ENCODE measurements at regions not wholly inside any gene's neighbourhood (a gene's known extent, or its start where the extent isn't known, plus 50 kb on each side); places are given as distances from the start of the nearest gene placed in this dataset.

DNA sequence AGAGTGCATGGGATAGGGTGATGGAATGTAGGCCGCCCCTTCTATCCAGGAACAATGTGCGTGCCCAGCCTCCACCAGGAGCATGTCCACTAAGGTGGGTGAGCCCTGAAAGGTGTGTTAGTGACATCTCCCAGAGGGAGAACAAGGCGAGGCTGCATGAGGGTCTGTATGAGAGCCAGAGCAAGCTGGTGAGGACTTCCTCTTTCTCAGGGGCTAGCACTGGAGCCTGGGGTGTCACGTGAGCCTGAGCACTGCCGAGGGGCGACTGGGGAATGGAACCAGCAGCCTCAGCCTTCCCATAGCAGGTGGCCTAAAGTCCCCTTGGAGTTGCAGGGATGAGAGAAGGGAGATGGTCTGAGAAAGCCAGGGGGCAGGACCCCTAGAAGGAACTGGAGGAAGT is 156.3 kb upstream of the COBL start:
- Histone ChIP-seq H3K9me3 (ENCODE audit: control insufficient read depth, insufficient read depth, low read length) (peaks cover 7% of the 10 kb centered on the region), H3F3A (ENCODE audit: control insufficient read depth, insufficient read depth) (no peaks in the 10 kb centered on the region), H3K4me1 (ENCODE audit: control insufficient read depth, low read length) (no peaks in the 10 kb centered on the region), H4K20me1 (ENCODE audit: control insufficient read depth, insufficient read depth, low read depth, low read length) (no peaks in the 10 kb centered on the region), H3K27ac (ENCODE audit: low read depth, low read length) (no peak overlapping the region), H3K27me3 (ENCODE audit: control insufficient read depth, low read length) (no peaks in the 10 kb centered on the region), H3K79me2 (ENCODE audit: control insufficient read depth, low read length) (no peaks in the 10 kb centered on the region), H3K9me2 (replicated peaks; ENCODE audit: control insufficient read depth, low read length) (no peaks in the 10 kb centered on the region), H3K36me3 (ENCODE audit: control insufficient read depth, low read length) (no peaks in the 10 kb centered on the region), H3K4me2 (ENCODE audit: low read length) (no peak overlapping the region), H3K4me3 (ENCODE audit: low read length) (no peak overlapping the region)
- TF ChIP-seq, protein P1, sequence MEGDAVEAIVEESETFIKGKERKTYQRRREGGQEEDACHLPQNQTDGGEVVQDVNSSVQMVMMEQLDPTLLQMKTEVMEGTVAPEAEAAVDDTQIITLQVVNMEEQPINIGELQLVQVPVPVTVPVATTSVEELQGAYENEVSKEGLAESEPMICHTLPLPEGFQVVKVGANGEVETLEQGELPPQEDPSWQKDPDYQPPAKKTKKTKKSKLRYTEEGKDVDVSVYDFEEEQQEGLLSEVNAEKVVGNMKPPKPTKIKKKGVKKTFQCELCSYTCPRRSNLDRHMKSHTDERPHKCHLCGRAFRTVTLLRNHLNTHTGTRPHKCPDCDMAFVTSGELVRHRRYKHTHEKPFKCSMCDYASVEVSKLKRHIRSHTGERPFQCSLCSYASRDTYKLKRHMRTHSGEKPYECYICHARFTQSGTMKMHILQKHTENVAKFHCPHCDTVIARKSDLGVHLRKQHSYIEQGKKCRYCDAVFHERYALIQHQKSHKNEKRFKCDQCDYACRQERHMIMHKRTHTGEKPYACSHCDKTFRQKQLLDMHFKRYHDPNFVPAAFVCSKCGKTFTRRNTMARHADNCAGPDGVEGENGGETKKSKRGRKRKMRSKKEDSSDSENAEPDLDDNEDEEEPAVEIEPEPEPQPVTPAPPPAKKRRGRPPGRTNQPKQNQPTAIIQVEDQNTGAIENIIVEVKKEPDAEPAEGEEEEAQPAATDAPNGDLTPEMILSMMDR (IDR thresholded peaks at IDR 0.05; ENCODE audit: low read depth, low read length, poor library complexity, severe bottlenecking) = no peak
- TF ChIP-seq EZH2phosphoT487 (IDR thresholded peaks at IDR 0.05; ENCODE audit: borderline replicate concordance, low read length) = no peak

DNA sequence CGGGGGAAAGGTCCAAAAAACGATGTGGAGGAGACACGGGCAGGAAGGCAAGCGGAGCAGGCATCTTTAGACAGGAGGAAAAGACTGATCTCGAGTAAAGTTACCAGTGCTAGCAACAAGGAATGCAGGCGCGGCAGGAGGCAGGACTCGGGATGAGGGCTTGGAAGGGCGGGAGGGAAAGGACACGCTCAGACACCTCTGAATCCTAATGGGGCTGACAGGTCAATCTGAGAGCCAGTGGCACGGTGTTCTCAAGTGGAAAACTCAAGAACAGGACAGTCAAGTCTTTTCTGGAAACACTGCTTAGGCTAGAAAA is 155.3 kb upstream of the COBL start:
- H3K36me3 ChIP-seq (ENCODE audit: control insufficient read depth, low read length) = no peaks in the 10 kb centered on the region
- no peaks in the 10 kb centered on the region for H3K4me1 ChIP-seq (ENCODE audit: control insufficient read depth, low read length)
- H3F3A ChIP-seq (ENCODE audit: control insufficient read depth, insufficient read depth) = no peaks in the 10 kb centered on the region
- no peak overlapping the region for H3K27ac ChIP-seq (ENCODE audit: low read depth, low read length)
- no peak overlapping the region for H3K4me3 ChIP-seq (ENCODE audit: low read length)
- no peak overlapping the region for H3K4me2 ChIP-seq (ENCODE audit: low read length)
- H3K9me2 ChIP-seq (replicated peaks; ENCODE audit: control insufficient read depth, low read length) = no peaks in the 10 kb centered on the region
- H4K20me1 ChIP-seq (ENCODE audit: control insufficient read depth, insufficient read depth, low read depth, low read length) = no peaks in the 10 kb centered on the region
- no peak for TF ChIP-seq EZH2phosphoT487 (IDR thresholded peaks at IDR 0.05; ENCODE audit: borderline replicate concordance, low read length)
- TF ChIP-seq, protein P1 (IDR thresholded peaks at IDR 0.05; ENCODE audit: low read depth, low read length, poor library complexity, severe bottlenecking) = no peak
- H3K27me3 ChIP-seq (ENCODE audit: control insufficient read depth, low read length) = no peaks in the 10 kb centered on the region
- no peaks in the 10 kb centered on the region for H3K79me2 ChIP-seq (ENCODE audit: control insufficient read depth, low read length)
- peaks cover 2% of the 10 kb centered on the region for H3K9me3 ChIP-seq (ENCODE audit: control insufficient read depth, insufficient read depth, low read length)

DNA sequence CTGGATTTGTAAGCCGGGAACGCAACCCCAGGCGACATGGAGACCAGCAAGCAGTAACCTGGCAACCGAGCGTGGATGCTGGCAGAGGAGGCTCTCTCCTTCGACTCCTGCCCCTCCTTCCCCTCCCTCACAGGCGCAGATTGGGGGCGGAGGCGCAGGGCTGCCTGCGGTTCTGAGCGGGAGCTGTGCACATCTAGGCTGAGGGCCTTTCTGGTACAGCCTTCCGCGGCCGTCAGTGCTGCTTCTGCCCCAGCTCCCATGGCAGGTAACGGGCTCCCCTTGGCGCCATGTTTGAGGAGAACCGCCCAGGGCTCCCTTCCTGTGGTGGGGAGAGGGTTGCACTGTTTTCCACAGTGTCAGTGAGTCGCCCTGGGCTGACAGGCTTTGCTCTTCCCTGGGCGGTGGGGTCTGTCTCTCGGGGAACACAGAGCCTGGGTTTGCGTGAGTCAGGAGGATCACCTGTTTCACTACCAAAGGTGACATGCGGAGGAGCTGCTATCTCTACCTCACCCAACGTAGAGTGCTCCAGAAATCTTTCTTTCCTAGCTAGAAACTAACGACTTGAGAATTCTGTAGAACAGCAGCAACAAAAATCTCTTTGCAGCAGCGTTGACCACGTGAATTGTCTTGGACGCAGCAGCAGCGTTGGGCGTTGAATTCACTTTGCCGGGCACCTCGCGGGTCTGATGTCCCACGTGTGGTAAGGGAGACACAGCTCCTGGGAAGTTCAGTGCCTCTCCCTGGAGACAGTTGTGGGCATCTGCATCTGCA is 154.8 kb upstream of the COBL start:
- no peaks in the 10 kb centered on the region for H3K4me1 ChIP-seq (ENCODE audit: control insufficient read depth, low read length)
- H3K4me3 ChIP-seq (ENCODE audit: low read length) = no peak overlapping the region
- TF ChIP-seq EZH2phosphoT487 (IDR thresholded peaks at IDR 0.05; ENCODE audit: borderline replicate concordance, low read length) = no peak
- TF ChIP-seq, protein P1 (IDR thresholded peaks at IDR 0.05; ENCODE audit: low read depth, low read length, poor library complexity, severe bottlenecking) = no peak
- no peaks in the 10 kb centered on the region for H3F3A ChIP-seq (ENCODE audit: control insufficient read depth, insufficient read depth)
- no peaks in the 10 kb centered on the region for H3K27me3 ChIP-seq (ENCODE audit: control insufficient read depth, low read length)
- no peak overlapping the region for H3K4me2 ChIP-seq (ENCODE audit: low read length)
- H3K9me3 ChIP-seq (ENCODE audit: control insufficient read depth, insufficient read depth, low read length) = no peaks in the 10 kb centered on the region
- H3K79me2 ChIP-seq (ENCODE audit: control insufficient read depth, low read length) = no peaks in the 10 kb centered on the region
- no peak overlapping the region for H3K27ac ChIP-seq (ENCODE audit: low read depth, low read length)
- H3K36me3 ChIP-seq (ENCODE audit: control insufficient read depth, low read length) = no peaks in the 10 kb centered on the region
- no peaks in the 10 kb centered on the region for H4K20me1 ChIP-seq (ENCODE audit: control insufficient read depth, insufficient read depth, low read depth, low read length)
- no peaks in the 10 kb centered on the region for H3K9me2 ChIP-seq (replicated peaks; ENCODE audit: control insufficient read depth, low read length)

Data from DOHH2 (cell line).